NCI-H510A treated with DMSO at 0.1 percent for 48 hours (cell line): ENCODE measurements at regions not wholly inside any gene's neighbourhood (a gene's known extent, or its start where the extent isn't known, plus 50 kb on each side); places are given as distances from the start of the nearest gene placed in this dataset.
A peak's percentile ranks its signal among the peaks of the same experiment; 100 is the strongest.
"Not testable (repeated sequence)": the region's sequence is repeated elsewhere in the genome, so short reads cannot be mapped to it uniquely, and the experiment has no call there.

Experiments used
- DNase-seq: peaks from one replicate; lab custom pipeline; 2025; lab: John Stamatoyannopoulos, UW

GRCh38 chr6:156279261-156279969 is 497.8 kb upstream of the ARID1B start:
- peak; percentile 45 for DNase-seq

- no peak for DNase-seq
Measured at GRCh38 chr6:156273065-156273711, 504.0 kb upstream of the ARID1B start.

GRCh38 chr6:156269751-156270369 is 507.3 kb upstream of the ARID1B start:
- DNase-seq, result no peak

GRCh38 chr6:156268849-156269248 is 508.3 kb upstream of the ARID1B start:
- no peak for DNase-seq

- DNase-seq, result no peak
Measured at GRCh38 chr6:156262014-156262413, 515.2 kb upstream of the ARID1B start.

- DNase-seq, result no peak
Measured at GRCh38 chr6:156260815-156261214, 516.4 kb upstream of the ARID1B start.

- DNase-seq, result no peak
Measured at GRCh38 chr6:156258981-156259380, 518.2 kb upstream of the ARID1B start.

GRCh38 chr6:156256161-156256560 is 521.0 kb upstream of the ARID1B start:
- DNase-seq, result no peak

- DNase-seq, result no peak
Measured at GRCh38 chr6:156254240-156254639, 522.9 kb upstream of the ARID1B start.

- no peak for DNase-seq
Measured at GRCh38 chr6:156250593-156250992, 526.6 kb upstream of the ARID1B start.

- DNase-seq, result no peak
Measured at GRCh38 chr6:156242206-156242605, 535.0 kb upstream of the ARID1B start.

- no peak for DNase-seq
Measured at GRCh38 chr6:156231026-156231765, 546.0 kb upstream of the ARID1B start.

GRCh38 chr6:156219973-156220372 is 557.2 kb upstream of the ARID1B start:
- no peak for DNase-seq

GRCh38 chr6:156205678-156206077 is 571.5 kb upstream of the ARID1B start:
- no peak for DNase-seq

- no peak for DNase-seq
Measured at GRCh38 chr6:156199182-156199581, 578.0 kb upstream of the ARID1B start.

- DNase-seq, result no peak
Measured at GRCh38 chr6:156197513-156197912, 579.7 kb upstream of the ARID1B start.

- no peak for DNase-seq
Measured at GRCh38 chr6:156194981-156195380, 582.2 kb upstream of the ARID1B start.

- no peak for DNase-seq
Measured at GRCh38 chr6:156193381-156193780, 583.8 kb upstream of the ARID1B start.

- DNase-seq, result no peak
Measured at GRCh38 chr6:156191895-156192294, 585.3 kb upstream of the ARID1B start.

- not testable (repeated sequence) for DNase-seq
Measured at GRCh38 chr6:156191390-156191789, 585.8 kb upstream of the ARID1B start.

GRCh38 chr6:156190270-156190669 is 586.9 kb upstream of the ARID1B start:
- DNase-seq, result peak; percentile 52

GRCh38 chr6:156189714-156190113 is 587.5 kb upstream of the ARID1B start:
- DNase-seq, result no peak

GRCh38 chr6:156189195-156189594 is 588.0 kb upstream of the ARID1B start:
- no peak for DNase-seq
